Muscle layer of duodenum (tissue), 2 donors: ENCODE measurements at regions not wholly inside any gene's neighbourhood (a gene's known extent, or its start where the extent isn't known, plus 50 kb on each side); places are given as distances from the start of the nearest gene placed in this dataset.

Source experiments
- H3K27ac ChIP-seq: one replicate; pipeline ENCODE4 v1.7.0; 2013; ENCODE audit warnings: mild to moderate bottlenecking, low read length
- H3K27me3 ChIP-seq: one replicate; pipeline ENCODE4 v1.7.0; 2013; ENCODE audit warnings: low read depth, mild to moderate bottlenecking, control low read depth, low read length
- H3K36me3 ChIP-seq, 2 donors: one replicate each; pipeline ENCODE4 v1.7.0; 2013; ENCODE audit warnings: low read length in 2 of 2, control low read depth in 1 of 2, mild to moderate bottlenecking in 1 of 2; ENCODE audit not compliant: insufficient read depth in 2 of 2, control insufficient read depth in 1 of 2
- H3K4me1 ChIP-seq, 2 donors: one replicate each; pipeline ENCODE4 v1.7.0; 2013; ENCODE audit warnings: low read length in 2 of 2, mild to moderate bottlenecking in 2 of 2, control low read depth in 1 of 2, moderate library complexity in 1 of 2; ENCODE audit not compliant: insufficient read depth in 2 of 2, control insufficient read depth in 1 of 2
- H3K4me3 ChIP-seq, 2 donors: one replicate each; pipeline ENCODE4 v1.7.0; 2013; ENCODE audit warnings: low read length in 2 of 2, low read depth in 1 of 2, mild to moderate bottlenecking in 1 of 2
- H3K9me3 ChIP-seq, 2 donors: one replicate each; pipeline ENCODE4 v1.7.0; 2013; ENCODE audit warnings: low read length in 2 of 2, control low read depth in 1 of 2, mild to moderate bottlenecking in 1 of 2; ENCODE audit not compliant: control insufficient read depth in 1 of 2
- donor health status: healthy.

GRCh38 chr14:101379842-101380241 lies 181.5 kb upstream of the DIO3 start:
- Histone ChIP-seq H3K27me3 (no peaks in the 10 kb centered on the region), H3K9me3 (peaks cover 5 to 10% of the 10 kb centered on the region in 2 donors), H3K27ac (no peak overlapping the region), H3K4me3 (no peak overlapping the region), H3K36me3 (no peaks in the 10 kb centered on the region), H3K4me1 (peaks cover 0 to under 1% of the 10 kb centered on the region in 2 donors)

- Histone ChIP-seq H3K36me3 (no peaks in the 10 kb centered on the region), H3K9me3 (peaks cover 5 to 10% of the 10 kb centered on the region in 2 donors)
Observed at GRCh38 chr14:101380512-101380911, 180.8 kb upstream of the DIO3 start.

GRCh38 chr14:101380940-101381339 lies 180.4 kb upstream of the DIO3 start:
- Histone ChIP-seq H3K4me3 (no peak overlapping the region), H3K27ac (no peak overlapping the region), H3K36me3 (no peaks in the 10 kb centered on the region), H3K27me3 (no peaks in the 10 kb centered on the region), H3K4me1 (no peaks in the 10 kb centered on the region), H3K9me3 (peaks cover 5 to 10% of the 10 kb centered on the region in 2 donors)

More at GRCh38 chr14:101380512-101380911, 180.8 kb upstream of the DIO3 start:
- Histone ChIP-seq H3K27ac (no peak overlapping the region), H3K4me1 (no peaks in the 10 kb centered on the region), H3K27me3 (no peaks in the 10 kb centered on the region), H3K4me3 (no peak overlapping the region)

- Histone ChIP-seq H3K36me3 (no peaks in the 10 kb centered on the region), H3K9me3 (peaks cover 5 to 8% of the 10 kb centered on the region in 2 donors), H3K4me1 (no peaks in the 10 kb centered on the region), H3K27me3 (no peaks in the 10 kb centered on the region), H3K4me3 (no peak overlapping the region), H3K27ac (no peak overlapping the region)
Observed at GRCh38 chr14:101383737-101384338, 177.5 kb upstream of the DIO3 start.

- no peaks in the 10 kb centered on the region for H3K4me1 ChIP-seq
- no peaks in the 10 kb centered on the region for H3K27me3 ChIP-seq
- no peak overlapping the region for H3K4me3 ChIP-seq
- H3K9me3 ChIP-seq, result no peaks in the 10 kb centered on the region
- no peaks in the 10 kb centered on the region for H3K36me3 ChIP-seq
- no peak overlapping the region for H3K27ac ChIP-seq
Observed at GRCh38 chr14:101394374-101394773, 166.9 kb upstream of the DIO3 start.

GRCh38 chr14:101395779-101396178 lies 165.5 kb upstream of the DIO3 start:
- Histone ChIP-seq H3K27me3 (no peaks in the 10 kb centered on the region), H3K27ac (no peak overlapping the region), H3K4me3 (no peak overlapping the region), H3K4me1 (peaks cover 0 to 4% of the 10 kb centered on the region in 2 donors), H3K36me3 (no peaks in the 10 kb centered on the region), H3K9me3 (no peaks in the 10 kb centered on the region)

- H3K27me3 ChIP-seq, result no peaks in the 10 kb centered on the region
- H3K36me3 ChIP-seq, result no peaks in the 10 kb centered on the region
- H3K4me3 ChIP-seq, result no peak overlapping the region
- H3K9me3 ChIP-seq, result no peaks in the 10 kb centered on the region
- H3K4me1 ChIP-seq, result peaks cover 0 to 5% of the 10 kb centered on the region in 2 donors
- H3K27ac ChIP-seq, result no peak overlapping the region
Observed at GRCh38 chr14:101397206-101397605, 164.1 kb upstream of the DIO3 start.

GRCh38 chr14:101398011-101398410 lies 163.3 kb upstream of the DIO3 start:
- Histone ChIP-seq H3K4me1 (peaks cover 0 to 5% of the 10 kb centered on the region in 2 donors), H3K27me3 (no peaks in the 10 kb centered on the region), H3K9me3 (no peaks in the 10 kb centered on the region), H3K36me3 (no peaks in the 10 kb centered on the region), H3K4me3 (no peak overlapping the region), H3K27ac (no peak overlapping the region)

- no peak overlapping the region for H3K27ac ChIP-seq
- no peaks in the 10 kb centered on the region for H3K9me3 ChIP-seq
- no peak overlapping the region for H3K4me3 ChIP-seq
- H3K36me3 ChIP-seq, result no peaks in the 10 kb centered on the region
- peaks cover 0 to 5% of the 10 kb centered on the region in 2 donors for H3K4me1 ChIP-seq
- H3K27me3 ChIP-seq, result no peaks in the 10 kb centered on the region
Observed at GRCh38 chr14:101399737-101400517, 161.4 kb upstream of the DIO3 start.

- no peaks in the 10 kb centered on the region for H3K9me3 ChIP-seq
- H3K36me3 ChIP-seq, result no peaks in the 10 kb centered on the region
- H3K4me3 ChIP-seq, result no peak overlapping the region
- no peak overlapping the region for H3K27ac ChIP-seq
- no peaks in the 10 kb centered on the region for H3K27me3 ChIP-seq
- H3K4me1 ChIP-seq, result peaks cover 0 to 5% of the 10 kb centered on the region in 2 donors
Observed at GRCh38 chr14:101400830-101401229, 160.5 kb upstream of the DIO3 start.

GRCh38 chr14:101402936-101403660 lies 158.2 kb upstream of the DIO3 start:
- peaks cover 0 to 5% of the 10 kb centered on the region in 2 donors for H3K4me1 ChIP-seq
- no peaks in the 10 kb centered on the region for H3K27me3 ChIP-seq
- no peak overlapping the region for H3K4me3 ChIP-seq
- no peak overlapping the region for H3K27ac ChIP-seq
- H3K36me3 ChIP-seq, result no peaks in the 10 kb centered on the region
- H3K9me3 ChIP-seq, result no peaks in the 10 kb centered on the region
